B cell (primary cell): ENCODE measurements at regions not wholly inside any gene's neighbourhood (a gene's known extent, or its start where the extent isn't known, plus 50 kb on each side); places are given as distances from the start of the nearest gene placed in this dataset.

ENCODE experiments used
- EZH2 ChIP-seq: IDR thresholded peaks from 2 replicates; pipeline ENCODE4 v1.6.1; 2012; ENCODE audit warnings: borderline replicate concordance, low read depth, mild to moderate bottlenecking, moderate library complexity, low read length; ENCODE audit not compliant: insufficient read depth, poor library complexity, severe bottlenecking
- TF ChIP-seq, protein P1 (sequence below): fragments of 200-600 bp; IDR thresholded peaks from one replicate; pipeline ENCODE4 v1.8.0; 2022; ENCODE audit warnings: antibody characterized with exemption, mild to moderate bottlenecking

DNA sequence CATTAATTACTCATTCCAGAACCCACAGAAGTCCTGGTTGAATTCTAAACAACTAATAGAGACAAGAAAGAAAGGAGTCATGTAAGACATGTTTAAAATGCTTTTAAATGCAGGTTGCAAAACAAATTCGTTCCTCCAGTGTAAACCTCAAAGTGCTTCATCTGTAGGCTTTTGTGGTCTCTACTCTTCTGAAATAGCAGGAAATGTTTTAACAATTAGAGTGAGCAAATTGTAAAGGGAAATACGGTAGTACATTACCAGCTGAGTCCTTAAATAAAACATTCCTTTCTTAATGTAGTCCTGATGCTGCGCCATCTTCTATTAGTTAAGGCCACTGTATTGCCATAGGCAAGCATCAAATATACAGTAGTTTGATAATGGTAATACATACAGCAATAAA is 1934.2 kb upstream of the SEL1L start:
- TF ChIP-seq EZH2, result no peak
- TF ChIP-seq, protein P1, sequence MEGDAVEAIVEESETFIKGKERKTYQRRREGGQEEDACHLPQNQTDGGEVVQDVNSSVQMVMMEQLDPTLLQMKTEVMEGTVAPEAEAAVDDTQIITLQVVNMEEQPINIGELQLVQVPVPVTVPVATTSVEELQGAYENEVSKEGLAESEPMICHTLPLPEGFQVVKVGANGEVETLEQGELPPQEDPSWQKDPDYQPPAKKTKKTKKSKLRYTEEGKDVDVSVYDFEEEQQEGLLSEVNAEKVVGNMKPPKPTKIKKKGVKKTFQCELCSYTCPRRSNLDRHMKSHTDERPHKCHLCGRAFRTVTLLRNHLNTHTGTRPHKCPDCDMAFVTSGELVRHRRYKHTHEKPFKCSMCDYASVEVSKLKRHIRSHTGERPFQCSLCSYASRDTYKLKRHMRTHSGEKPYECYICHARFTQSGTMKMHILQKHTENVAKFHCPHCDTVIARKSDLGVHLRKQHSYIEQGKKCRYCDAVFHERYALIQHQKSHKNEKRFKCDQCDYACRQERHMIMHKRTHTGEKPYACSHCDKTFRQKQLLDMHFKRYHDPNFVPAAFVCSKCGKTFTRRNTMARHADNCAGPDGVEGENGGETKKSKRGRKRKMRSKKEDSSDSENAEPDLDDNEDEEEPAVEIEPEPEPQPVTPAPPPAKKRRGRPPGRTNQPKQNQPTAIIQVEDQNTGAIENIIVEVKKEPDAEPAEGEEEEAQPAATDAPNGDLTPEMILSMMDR, result no peak
